NB4 (cell line): ENCODE measurements at regions not wholly inside any gene's neighbourhood (a gene's known extent, or its start where the extent isn't known, plus 50 kb on each side); places are given as distances from the start of the nearest gene placed in this dataset.

Experiments used
- CTCF ChIP-seq: IDR thresholded peaks from one replicate; pipeline ENCODE4 v1.5.1; 2012; ENCODE audit warnings: low read depth, low read length
- MYC ChIP-seq: IDR thresholded peaks from 2 replicates; pipeline ENCODE4 v1.6.1; 2011; ENCODE audit warnings: low read depth, low read length
- POLR2A ChIP-seq: IDR thresholded peaks from 2 replicates; pipeline ENCODE4 v1.6.1; 2011; ENCODE audit warnings: mild to moderate bottlenecking; ENCODE audit not compliant: insufficient read length; ENCODE audit errors: extremely low read depth

DNA sequence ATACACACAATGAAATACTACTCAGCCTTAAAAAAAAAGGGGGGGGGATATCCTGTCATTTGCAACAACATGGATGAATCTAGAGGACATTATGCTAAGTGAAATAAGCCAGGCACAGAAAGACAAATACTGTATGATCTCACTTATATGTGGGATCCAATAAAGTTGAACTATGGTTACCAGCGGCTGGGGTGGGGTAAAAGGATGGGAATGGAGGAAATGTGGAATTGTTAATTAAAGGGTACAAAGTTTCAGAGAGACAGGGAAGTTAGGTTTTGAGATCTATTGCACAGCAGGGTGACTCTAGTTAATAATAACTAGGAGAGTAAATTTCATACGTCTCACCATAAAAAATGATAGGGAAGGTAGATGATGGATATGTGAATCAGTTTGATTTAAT is 76.2 kb upstream of the ZNF608 start:
- no peak for TF ChIP-seq MYC
- no peak for TF ChIP-seq POLR2A
- no peak for TF ChIP-seq CTCF
